ENCODE measurements at regions not wholly inside any gene's neighbourhood (a gene's known extent, or its start where the extent isn't known, plus 50 kb on each side); places are given as distances from the start of the nearest gene placed in this dataset.

DNA sequence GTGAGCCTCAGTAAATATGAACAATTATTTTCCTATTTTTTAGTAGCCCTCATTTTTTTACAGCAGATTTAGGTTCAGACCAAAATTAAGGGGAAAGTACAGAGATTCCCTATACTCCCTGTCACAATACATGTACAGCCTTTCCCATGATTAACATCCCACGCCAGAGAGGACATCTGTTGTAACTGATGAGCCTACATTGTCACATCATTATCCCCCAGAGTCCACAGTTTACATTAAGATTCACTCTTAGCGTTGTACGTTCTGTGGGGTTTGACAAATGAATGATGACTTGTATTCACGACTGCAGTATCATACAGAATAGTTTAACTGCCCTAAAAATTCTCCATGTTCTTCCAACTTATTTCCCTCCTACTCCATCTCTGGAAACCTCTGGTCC, 262.3 kb upstream of the MSX2 start:
- TF ChIP-seq NRF1 (conservative IDR thresholded peaks at IDR 0.05; ENCODE audit: low read depth, low read length), result no peak
- TF ChIP-seq MTA3 (IDR thresholded peaks at IDR 0.05; ENCODE audit: borderline replicate concordance, low read length), result no peak
- TF ChIP-seq YY1 (IDR thresholded peaks at IDR 0.05; ENCODE audit: low read depth, low read length), result no peak
- no peak for TF ChIP-seq GABPA (IDR thresholded peaks at IDR 0.05; ENCODE audit: low read depth)

Measured in GM12878 (cell line).